HL-60 (cell line): ENCODE measurements at regions not wholly inside any gene's neighbourhood (a gene's known extent, or its start where the extent isn't known, plus 50 kb on each side); places are given as distances from the start of the nearest gene placed in this dataset.

ENCODE experiments used
- POLR2AphosphoS5 ChIP-seq: IDR thresholded peaks from 2 replicates; pipeline ENCODE4 v1.6.1; 2012; ENCODE audit warnings: low read depth
- TF ChIP-seq, protein P1 (sequence below): IDR thresholded peaks from one replicate; pipeline ENCODE4 v1.5.1; 2011; ENCODE audit warnings: low read length, control low read depth, inconsistent platforms; ENCODE audit not compliant: insufficient read depth

DNA sequence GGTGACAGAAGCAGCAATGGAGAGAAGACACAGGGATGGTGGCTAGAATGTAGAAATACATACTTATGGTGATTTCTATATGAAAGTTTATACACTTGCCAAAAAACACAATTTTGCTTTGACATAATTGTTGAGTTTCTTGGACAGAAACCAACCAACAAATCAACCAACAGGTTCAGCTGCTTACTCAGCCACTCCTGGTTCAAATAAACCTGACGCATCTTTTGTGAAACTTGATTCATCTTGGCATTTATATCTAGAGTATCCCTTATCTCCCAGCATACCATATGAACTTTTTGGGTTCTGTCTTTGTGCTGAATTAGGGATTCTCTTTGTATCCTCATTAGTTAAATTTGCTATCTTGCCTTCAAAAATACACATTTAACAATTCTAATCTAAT lies 54.1 kb upstream of the ERBB4 start:
- no peak for TF ChIP-seq POLR2AphosphoS5
- TF ChIP-seq, protein P1, sequence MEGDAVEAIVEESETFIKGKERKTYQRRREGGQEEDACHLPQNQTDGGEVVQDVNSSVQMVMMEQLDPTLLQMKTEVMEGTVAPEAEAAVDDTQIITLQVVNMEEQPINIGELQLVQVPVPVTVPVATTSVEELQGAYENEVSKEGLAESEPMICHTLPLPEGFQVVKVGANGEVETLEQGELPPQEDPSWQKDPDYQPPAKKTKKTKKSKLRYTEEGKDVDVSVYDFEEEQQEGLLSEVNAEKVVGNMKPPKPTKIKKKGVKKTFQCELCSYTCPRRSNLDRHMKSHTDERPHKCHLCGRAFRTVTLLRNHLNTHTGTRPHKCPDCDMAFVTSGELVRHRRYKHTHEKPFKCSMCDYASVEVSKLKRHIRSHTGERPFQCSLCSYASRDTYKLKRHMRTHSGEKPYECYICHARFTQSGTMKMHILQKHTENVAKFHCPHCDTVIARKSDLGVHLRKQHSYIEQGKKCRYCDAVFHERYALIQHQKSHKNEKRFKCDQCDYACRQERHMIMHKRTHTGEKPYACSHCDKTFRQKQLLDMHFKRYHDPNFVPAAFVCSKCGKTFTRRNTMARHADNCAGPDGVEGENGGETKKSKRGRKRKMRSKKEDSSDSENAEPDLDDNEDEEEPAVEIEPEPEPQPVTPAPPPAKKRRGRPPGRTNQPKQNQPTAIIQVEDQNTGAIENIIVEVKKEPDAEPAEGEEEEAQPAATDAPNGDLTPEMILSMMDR = no peak
